Right renal pelvis (tissue), 4 donors: ENCODE measurements at regions not wholly inside any gene's neighbourhood (a gene's known extent, or its start where the extent isn't known, plus 50 kb on each side); places are given as distances from the start of the nearest gene placed in this dataset.
A peak's percentile ranks its signal among the peaks of the same experiment; 100 is the strongest.

Experiments
- DNase-seq, 4 donors: peaks; one replicate each; pipeline ENCODE4 v3.0.0-alpha.2; 2013; ENCODE audit warnings: low read depth in 4 of 4, low spot score in 3 of 4, missing footprints in 1 of 4

- no peak for DNase-seq
These were observed 382.9 kb downstream of the TMEM161B start for GRCh38 chr5:87885758-87886157.

- no peak for DNase-seq
These were observed 391.1 kb downstream of the TMEM161B start for GRCh38 chr5:87877495-87877894.

- no peak for DNase-seq
These were observed 391.6 kb downstream of the TMEM161B start for GRCh38 chr5:87877023-87877422.

GRCh38 chr5:87876616-87877015 lies 392.0 kb downstream of the TMEM161B start:
- DNase-seq, result no peak

GRCh38 chr5:87872986-87873385 lies 395.7 kb downstream of the TMEM161B start:
- no peak for DNase-seq

- DNase-seq, result no peak
These were observed 399.9 kb downstream of the TMEM161B start for GRCh38 chr5:87868792-87869191.

- no peak for DNase-seq
These were observed 401.4 kb downstream of the TMEM161B start for GRCh38 chr5:87867281-87867680.

- no peak for DNase-seq
These were observed 415.1 kb downstream of the TMEM161B start for GRCh38 chr5:87853541-87853940.

GRCh38 chr5:87851603-87852002 lies 417.0 kb downstream of the TMEM161B start:
- DNase-seq, result no peak

- no peak for DNase-seq
These were observed 417.8 kb downstream of the TMEM161B start for GRCh38 chr5:87850843-87851242.

- no peak for DNase-seq
These were observed 422.9 kb downstream of the TMEM161B start for GRCh38 chr5:87845734-87846133.

- DNase-seq, result no peak
These were observed 423.8 kb downstream of the TMEM161B start for GRCh38 chr5:87844866-87845265.

GRCh38 chr5:87844449-87844848 lies 424.2 kb downstream of the TMEM161B start:
- DNase-seq, result no peak

- DNase-seq, result no peak
These were observed 424.0 kb upstream of the CCNH start for GRCh38 chr5:87836696-87837095.

- DNase-seq, result no peak
These were observed 418.8 kb upstream of the CCNH start for GRCh38 chr5:87831499-87831898.

GRCh38 chr5:87829217-87829551 lies 416.5 kb upstream of the CCNH start:
- DNase-seq, result no peak

- DNase-seq, result no peak
These were observed 416.0 kb upstream of the CCNH start for GRCh38 chr5:87828545-87829216.

GRCh38 chr5:87827539-87827938 lies 414.8 kb upstream of the CCNH start:
- no peak for DNase-seq

GRCh38 chr5:87826507-87826906 lies 413.8 kb upstream of the CCNH start:
- no peak for DNase-seq

GRCh38 chr5:87825583-87825982 lies 412.9 kb upstream of the CCNH start:
- peak in 1 of 4 donors; percentile 8 for DNase-seq

GRCh38 chr5:87807783-87808182 lies 395.1 kb upstream of the CCNH start:
- DNase-seq, result no peak

- no peak for DNase-seq
These were observed 390.6 kb upstream of the CCNH start for GRCh38 chr5:87803352-87803751.

GRCh38 chr5:87791869-87792268 lies 379.1 kb upstream of the CCNH start:
- DNase-seq, result no peak
